NB4 (cell line): ENCODE measurements at regions not wholly inside any gene's neighbourhood (a gene's known extent, or its start where the extent isn't known, plus 50 kb on each side); places are given as distances from the start of the nearest gene placed in this dataset.

Experiments used
- CTCF ChIP-seq: IDR thresholded peaks from one replicate; pipeline ENCODE4 v1.5.1; 2012; ENCODE audit warnings: low read depth, low read length
- MAX ChIP-seq: IDR thresholded peaks from 2 replicates; pipeline ENCODE4 v1.6.1; 2011; ENCODE audit warnings: low read depth, low read length
- MYC ChIP-seq: IDR thresholded peaks from 2 replicates; pipeline ENCODE4 v1.6.1; 2011; ENCODE audit warnings: low read depth, low read length

GRCh38 chr7:20911081-20911480 is 124.4 kb upstream of the SP8 start:
- TF ChIP-seq CTCF (no peak), MAX (no peak), MYC (no peak)
